BLaER1 treated with 17β-estradiol and CSF1 and Interleukin-3, amounts not matched to agents 10 nM and 100 nM (cell line): ENCODE measurements at regions not wholly inside any gene's neighbourhood (a gene's known extent, or its start where the extent isn't known, plus 50 kb on each side); places are given as distances from the start of the nearest gene placed in this dataset.

Experiments used
- H3K27ac ChIP-seq, 11 experiments: shearing (Covaris generic); formaldehyde crosslinking; 2 replicates each; pipeline ENCODE4 v1.8.1; 2022
- H3K27me3 ChIP-seq, 11 experiments: shearing (Covaris generic); formaldehyde crosslinking; 2 replicates each; pipeline ENCODE4 v1.8.1; 2022
- H3K36me3 ChIP-seq, 11 experiments: shearing (Covaris generic); formaldehyde crosslinking; 2 replicates each; pipeline ENCODE4 v1.8.1; 2022
- H3K4me1 ChIP-seq, 10 experiments: shearing (Covaris generic); formaldehyde crosslinking; 2 replicates each; pipeline ENCODE4 v1.8.1; 2022
- H3K4me2 ChIP-seq, 11 experiments: shearing (Covaris generic); formaldehyde crosslinking; 2 replicates each; pipeline ENCODE4 v1.8.1; 2022
- H3K4me3 ChIP-seq, 10 experiments: shearing (Covaris generic); formaldehyde crosslinking; 2 replicates each; pipeline ENCODE4 v1.8.1; 2022
- H3K9ac ChIP-seq, 11 experiments: shearing (Covaris generic); formaldehyde crosslinking; 2 replicates each; pipeline ENCODE4 v1.8.1; 2022
- H3K9me3 ChIP-seq, 11 experiments: shearing (Covaris generic); formaldehyde crosslinking; replicated peaks in 1 of 11; 2 replicates each; pipeline ENCODE4 v1.8.1; 2022
- H4K20me1 ChIP-seq, 11 experiments: shearing (Covaris generic); formaldehyde crosslinking; 2 replicates each; pipeline ENCODE4 v1.8.1; 2022
- Cebpa-rat ChIP-seq, 11 experiments: shearing (Covaris generic); IDR thresholded peaks; 2 replicates each; pipeline ENCODE4 v1.8.1; 2022

- no peak for TF ChIP-seq Cebpa-rat (IDR thresholded peaks at IDR 0.05)
- peaks cover 0 to 7% (median 0%) of the 10 kb centered on the region in 11 experiments; a peak in 4 of 22 replicates for H3K9me3 ChIP-seq
- peaks cover 0 to 11% (median 0%) of the 10 kb centered on the region in 10 experiments; a peak in 3 of 20 replicates for H3K4me1 ChIP-seq
- no peak overlapping the region for H3K9ac ChIP-seq
- 0 out of 22 replicates have a peak overlapping the region, but pooled peaks of 2 of the 11 experiments have one; percentile 5 to 13 for H3K4me2 ChIP-seq
- no peaks in the 10 kb centered on the region for H4K20me1 ChIP-seq
- no peak overlapping the region for H3K27ac ChIP-seq
- H3K27me3 ChIP-seq, result peaks cover 0 to 30% (median 23%) of the 10 kb centered on the region in 11 experiments; a peak in 15 of 22 replicates
- H3K4me3 ChIP-seq, result no peak overlapping the region
- H3K36me3 ChIP-seq, result no peaks in the 10 kb centered on the region
Observed at GRCh38 chr6:799769-800168, 106.8 kb upstream of the EXOC2 start.

- H3K4me2 ChIP-seq, result no peak overlapping the region
- no peak for TF ChIP-seq Cebpa-rat (IDR thresholded peaks at IDR 0.05)
- H3K4me1 ChIP-seq, result peaks cover 0 to 7% (median 0%) of the 10 kb centered on the region in 10 experiments; a peak in 3 of 20 replicates
- H3K4me3 ChIP-seq, result no peak overlapping the region
- no peaks in the 10 kb centered on the region for H3K36me3 ChIP-seq
- no peak overlapping the region for H3K27ac ChIP-seq
- H3K27me3 ChIP-seq, result peaks cover 0 to 33% (median 23%) of the 10 kb centered on the region in 11 experiments; a peak in 15 of 22 replicates
- no peaks in the 10 kb centered on the region for H3K9me3 ChIP-seq
- H3K9ac ChIP-seq, result no peak overlapping the region
- H4K20me1 ChIP-seq, result no peaks in the 10 kb centered on the region
Observed at GRCh38 chr6:797479-798077, 104.6 kb upstream of the EXOC2 start.

DNA sequence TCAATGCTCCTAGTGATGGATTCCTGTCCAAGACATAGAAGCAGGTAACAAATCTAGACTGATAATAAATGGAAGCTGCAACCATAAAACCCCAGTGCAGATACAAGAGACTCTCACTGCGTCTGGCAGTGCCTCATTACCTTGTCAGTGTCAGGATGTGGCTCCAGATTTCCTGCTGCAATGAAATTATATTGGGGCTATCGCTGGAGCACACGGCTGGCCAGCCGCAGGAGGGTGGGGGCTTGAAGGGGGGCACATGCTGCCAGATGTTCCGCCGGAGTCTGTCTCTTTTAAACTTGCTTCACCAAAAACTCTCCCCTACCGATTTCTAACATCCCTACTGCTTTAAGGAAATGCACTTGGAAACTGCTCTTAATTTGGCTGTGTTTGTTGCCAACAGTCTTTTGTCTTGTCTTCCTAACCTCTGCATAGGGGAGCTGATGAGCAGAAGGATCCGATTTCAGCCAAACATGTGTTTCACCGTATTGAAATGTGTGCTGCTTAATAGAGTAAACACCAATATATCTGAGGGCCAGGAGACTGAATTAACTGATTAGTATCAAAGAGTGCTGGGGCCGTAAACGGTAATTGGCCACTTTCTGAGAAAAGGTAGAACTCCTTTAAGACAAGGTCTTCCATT, 102.2 kb upstream of the EXOC2 start:
- no peak for TF ChIP-seq Cebpa-rat (IDR thresholded peaks at IDR 0.05)
- H3K36me3 ChIP-seq, result no peaks in the 10 kb centered on the region
- H3K4me2 ChIP-seq, result no peak overlapping the region
- no peak overlapping the region for H3K9ac ChIP-seq
- H3K27ac ChIP-seq, result no peak overlapping the region
- peaks cover 10 to 14% (median 11%) of the 10 kb centered on the region in 11 experiments; a peak in 21 of 22 replicates for H3K9me3 ChIP-seq
- peaks cover 0 to 5% (median 0%) of the 10 kb centered on the region in 10 experiments; a peak in 3 of 20 replicates for H3K4me1 ChIP-seq
- H4K20me1 ChIP-seq, result no peaks in the 10 kb centered on the region
- peaks cover 0 to 33% (median 23%) of the 10 kb centered on the region in 11 experiments; a peak in 15 of 22 replicates for H3K27me3 ChIP-seq
- H3K4me3 ChIP-seq, result no peak overlapping the region

DNA sequence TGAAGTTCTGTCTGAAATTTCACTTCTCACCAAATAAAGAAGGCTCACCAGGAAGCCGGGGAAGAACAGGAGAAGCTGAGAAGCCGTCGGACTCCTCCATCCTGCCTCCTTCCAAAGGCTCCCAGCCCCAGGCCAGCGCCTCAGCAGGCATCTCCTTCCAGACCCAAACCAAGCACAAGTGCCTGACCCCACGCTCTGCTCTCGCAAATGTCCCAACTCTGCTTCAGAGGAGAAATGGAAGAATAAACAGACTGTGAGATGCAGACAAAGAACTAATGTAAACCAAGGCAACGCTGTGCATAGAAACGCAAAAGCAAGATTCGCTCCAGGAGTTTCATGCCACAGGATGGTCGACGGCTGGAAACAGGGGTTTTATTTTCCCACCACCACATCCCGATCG, 100.3 kb upstream of the EXOC2 start:
- peaks cover 0 to 2% (median under 1%) of the 10 kb centered on the region in 10 experiments; a peak in 15 of 20 replicates for H3K4me1 ChIP-seq
- no peaks in the 10 kb centered on the region for H4K20me1 ChIP-seq
- H3K9ac ChIP-seq, result no peak overlapping the region
- H3K9me3 ChIP-seq, result peaks cover 10 to 14% (median 13%) of the 10 kb centered on the region in 11 experiments; a peak in 21 of 22 replicates
- H3K4me2 ChIP-seq, result no peak overlapping the region
- no peak for TF ChIP-seq Cebpa-rat (IDR thresholded peaks at IDR 0.05)
- H3K4me3 ChIP-seq, result no peak overlapping the region
- no peaks in the 10 kb centered on the region for H3K36me3 ChIP-seq
- H3K27ac ChIP-seq, result no peak overlapping the region
- H3K27me3 ChIP-seq, result peaks cover 0 to 19% (median 9%) of the 10 kb centered on the region in 11 experiments; a peak in 12 of 22 replicates

DNA sequence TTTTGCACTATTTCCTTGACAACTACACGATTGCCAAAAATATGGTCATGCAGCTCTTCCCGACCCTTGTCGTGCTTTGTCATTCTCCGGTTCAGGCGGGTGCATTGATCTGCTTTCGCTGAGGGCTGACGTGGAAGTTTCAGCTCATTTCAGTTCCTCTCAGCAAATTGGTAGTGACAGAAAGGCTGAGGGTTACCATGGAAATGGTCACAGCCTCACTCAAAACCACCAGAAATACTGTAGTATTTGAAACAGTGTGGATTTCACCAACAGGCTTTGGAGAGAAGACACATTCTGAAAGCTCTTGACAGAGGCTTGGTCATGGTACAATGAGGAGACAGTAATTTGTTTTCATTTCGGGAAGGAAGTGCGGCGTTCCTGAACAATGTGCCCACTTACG, 99.7 kb upstream of the EXOC2 start:
- Histone ChIP-seq H3K4me3 (no peak overlapping the region), H3K27me3 (peaks cover 0 to 18% (median 8%) of the 10 kb centered on the region in 11 experiments; a peak in 9 of 22 replicates)

DNA sequence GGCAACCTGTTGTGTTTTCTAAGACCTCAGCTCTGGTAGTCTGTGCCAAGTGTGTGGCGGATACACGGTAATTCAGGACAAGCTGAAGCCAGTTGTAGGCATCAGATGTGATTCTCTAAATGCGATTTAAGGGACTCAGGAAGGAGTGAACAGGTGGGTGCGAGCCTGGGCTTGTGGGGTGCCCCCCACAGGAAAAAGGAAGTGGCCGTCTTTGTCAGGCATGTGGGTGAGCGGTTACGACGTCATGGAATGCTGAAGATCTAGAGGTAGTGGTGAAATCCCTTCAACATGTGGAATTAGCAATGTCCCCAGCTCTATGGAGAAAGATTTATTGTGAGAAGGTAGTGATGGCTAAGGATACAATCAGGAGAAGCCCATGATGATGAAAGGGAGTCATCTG, 95.1 kb upstream of the EXOC2 start:
- Histone ChIP-seq H4K20me1 (no peaks in the 10 kb centered on the region), H3K36me3 (no peaks in the 10 kb centered on the region), H3K9me3 (peaks cover 10 to 14% (median 13%) of the 10 kb centered on the region in 11 experiments; a peak in 21 of 22 replicates), H3K4me3 (no peak overlapping the region), H3K27me3 (no peaks in the 10 kb centered on the region), H3K4me1 (peaks cover 0 to 9% (median 6%) of the 10 kb centered on the region in 10 experiments; a peak in 15 of 20 replicates), H3K27ac (no peak overlapping the region), H3K4me2 (peak overlapping the region in 9 of 11 experiments; percentile 29 to 62 (median 49); a peak in 16 of 22 replicates), H3K9ac (no peak overlapping the region)
- no peak for TF ChIP-seq Cebpa-rat (IDR thresholded peaks at IDR 0.05)

More for the DNA sequence above, 99.7 kb upstream of the EXOC2 start:
- Histone ChIP-seq H4K20me1 (no peaks in the 10 kb centered on the region), H3K4me2 (no peak overlapping the region), H3K9me3 (peaks cover 10 to 14% (median 13%) of the 10 kb centered on the region in 11 experiments; a peak in 21 of 22 replicates), H3K27ac (no peak overlapping the region), H3K9ac (no peak overlapping the region), H3K36me3 (no peaks in the 10 kb centered on the region), H3K4me1 (peaks cover 0 to 8% (median 6%) of the 10 kb centered on the region in 10 experiments; a peak in 15 of 20 replicates)
- TF ChIP-seq Cebpa-rat (IDR thresholded peaks at IDR 0.05), result no peak

GRCh38 chr6:786946-787763, 94.2 kb upstream of the EXOC2 start:
- H3K27me3 ChIP-seq, result no peaks in the 10 kb centered on the region
- no peak overlapping the region for H3K27ac ChIP-seq
- TF ChIP-seq Cebpa-rat (IDR thresholded peaks at IDR 0.05), result no peak
- no peaks in the 10 kb centered on the region for H3K36me3 ChIP-seq
- H4K20me1 ChIP-seq, result no peaks in the 10 kb centered on the region
- no peak overlapping the region for H3K4me3 ChIP-seq
- H3K9ac ChIP-seq, result no peak overlapping the region
- no peak overlapping the region for H3K4me2 ChIP-seq
- peaks cover 0 to 9% (median 6%) of the 10 kb centered on the region in 10 experiments; a peak in 15 of 20 replicates for H3K4me1 ChIP-seq
- peaks cover 10 to 14% (median 13%) of the 10 kb centered on the region in 11 experiments; a peak in 21 of 22 replicates for H3K9me3 ChIP-seq

- H3K36me3 ChIP-seq, result no peaks in the 10 kb centered on the region
- no peak overlapping the region for H3K4me2 ChIP-seq
- H3K9ac ChIP-seq, result no peak overlapping the region
- H4K20me1 ChIP-seq, result no peaks in the 10 kb centered on the region
- H3K9me3 ChIP-seq, result no peaks in the 10 kb centered on the region
- H3K4me3 ChIP-seq, result no peak overlapping the region
- H3K27me3 ChIP-seq, result no peaks in the 10 kb centered on the region
- peaks cover 0 to 9% (median 6%) of the 10 kb centered on the region in 10 experiments; a peak in 15 of 20 replicates for H3K4me1 ChIP-seq
- TF ChIP-seq Cebpa-rat (IDR thresholded peaks at IDR 0.05), result no peak
- no peak overlapping the region for H3K27ac ChIP-seq
Observed at GRCh38 chr6:783966-784735, 91.2 kb upstream of the EXOC2 start.
